Stomach (tissue), 4 donors: ENCODE measurements at regions not wholly inside any gene's neighbourhood (a gene's known extent, or its start where the extent isn't known, plus 50 kb on each side); places are given as distances from the start of the nearest gene placed in this dataset.

Source experiments
- CTCF ChIP-seq, 7 experiments: fragments of 450-650 bp in 4 of 7; fragments of 200-600 bp in 3 of 7; sonication (generic) in 3 of 7; IDR thresholded peaks; one replicate each; pipeline ENCODE4 v1.5.1; 2016 to 2019; ENCODE audit warnings: antibody characterized with exemption in 7 of 7, control low read depth in 2 of 7, mild to moderate bottlenecking in 1 of 7
- POLR2AphosphoS5 ChIP-seq, 3 donors: sonication (generic); formaldehyde crosslinking; IDR thresholded peaks; one replicate each; pipeline ENCODE4 v1.6.1; 2016; ENCODE audit warnings: antibody characterized with exemption in 3 of 3

GRCh38 chr4:14434483-14434882, 567.8 kb upstream of the CPEB2 start:
- TF ChIP-seq POLR2AphosphoS5 (IDR thresholded peaks at IDR 0.05) (no peak), CTCF (IDR thresholded peaks at IDR 0.05) (no peak)
